ENCODE measurements at regions not wholly inside any gene's neighbourhood (a gene's known extent, or its start where the extent isn't known, plus 50 kb on each side); places are given as distances from the start of the nearest gene placed in this dataset.

GRCh38 chr1:221075911-221076310 is 196.7 kb downstream of the HLX start:
- H3K27ac ChIP-seq: no peak overlapping the region
- in situ Hi-C loops (cut with HindIII; ENCODE audit: low pct_ligation_motif_present, low sequenced_read_pairs): no loop called here
- H3K4me3 ChIP-seq (ENCODE audit: low read depth, low read length): no peak overlapping the region
- no peak for TF ChIP-seq CTCF (IDR thresholded peaks at IDR 0.05; ENCODE audit: low read depth, low read length, missing control alignments)
- no peak for DNase-seq
- no peaks in the 10 kb centered on the region for H3K36me3 ChIP-seq (replicated peaks)
- no peaks in the 10 kb centered on the region for H3K27me3 ChIP-seq (replicated peaks)

- no peak for TF ChIP-seq CTCF (IDR thresholded peaks at IDR 0.05; ENCODE audit: low read depth, low read length, missing control alignments)
- Histone ChIP-seq H3K36me3 (replicated peaks) (no peaks in the 10 kb centered on the region), H3K27ac (no peak overlapping the region), H3K27me3 (replicated peaks) (no peaks in the 10 kb centered on the region), H3K4me3 (ENCODE audit: low read depth, low read length) (no peak overlapping the region)
- no peak for DNase-seq
- in situ Hi-C loops (cut with HindIII; ENCODE audit: low pct_ligation_motif_present, low sequenced_read_pairs): no loop called here
These were observed 197.2 kb downstream of the HLX start for GRCh38 chr1:221076391-221076811.

- no peak overlapping the region for H3K27ac ChIP-seq
- H3K4me3 ChIP-seq (ENCODE audit: low read depth, low read length): no peak overlapping the region
- no peak for TF ChIP-seq CTCF (IDR thresholded peaks at IDR 0.05; ENCODE audit: low read depth, low read length, missing control alignments)
- H3K36me3 ChIP-seq (replicated peaks): no peaks in the 10 kb centered on the region
- in situ Hi-C loops (cut with HindIII; ENCODE audit: low pct_ligation_motif_present, low sequenced_read_pairs): no loop called here
- H3K27me3 ChIP-seq (replicated peaks): no peaks in the 10 kb centered on the region
- DNase-seq: no peak
These were observed 199.2 kb downstream of the HLX start for GRCh38 chr1:221078260-221078965.

- in situ Hi-C loops (cut with HindIII; ENCODE audit: low pct_ligation_motif_present, low sequenced_read_pairs): no loop called here
- H3K27me3 ChIP-seq (replicated peaks): no peaks in the 10 kb centered on the region
- no peak for DNase-seq
- no peaks in the 10 kb centered on the region for H3K36me3 ChIP-seq (replicated peaks)
- no peak overlapping the region for H3K4me3 ChIP-seq (ENCODE audit: low read depth, low read length)
- TF ChIP-seq CTCF (IDR thresholded peaks at IDR 0.05; ENCODE audit: low read depth, low read length, missing control alignments): no peak
- no peak overlapping the region for H3K27ac ChIP-seq
These were observed 204.7 kb downstream of the HLX start for GRCh38 chr1:221083902-221084301.

DNA sequence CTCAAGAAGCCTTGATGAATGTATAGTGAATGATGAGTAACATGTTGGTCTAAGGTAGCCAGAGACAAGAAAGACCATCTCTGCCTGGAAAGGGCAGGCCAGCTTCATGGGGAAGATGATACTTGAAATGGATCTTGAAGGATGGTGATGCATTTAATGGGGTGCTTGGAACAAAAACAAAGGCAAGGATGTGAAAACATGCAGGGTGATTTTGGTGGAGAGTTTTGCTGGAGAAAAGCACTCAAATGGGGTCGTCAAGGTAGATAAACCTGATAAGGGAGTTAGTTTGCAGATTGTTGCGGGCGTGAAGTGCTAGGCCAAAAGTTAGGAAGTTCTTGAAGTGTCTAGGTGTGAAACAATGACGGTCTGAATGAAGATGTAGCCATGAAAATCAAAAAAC is 205.4 kb downstream of the HLX start:
- DNase-seq: no peak
- in situ Hi-C loops (cut with HindIII; ENCODE audit: low pct_ligation_motif_present, low sequenced_read_pairs): no loop called here
- Histone ChIP-seq H3K4me3 (ENCODE audit: low read depth, low read length) (no peak overlapping the region), H3K27ac (no peak overlapping the region), H3K36me3 (replicated peaks) (no peaks in the 10 kb centered on the region), H3K27me3 (replicated peaks) (no peaks in the 10 kb centered on the region)
- no peak for TF ChIP-seq CTCF (IDR thresholded peaks at IDR 0.05; ENCODE audit: low read depth, low read length, missing control alignments)
